Loucy (cell line): ENCODE measurements at regions not wholly inside any gene's neighbourhood (a gene's known extent, or its start where the extent isn't known, plus 50 kb on each side); places are given as distances from the start of the nearest gene placed in this dataset.

ENCODE experiments used
- EZH2phosphoT487 ChIP-seq: fragments of 200-600 bp; IDR thresholded peaks from 2 replicates; pipeline ENCODE4 v1.6.1; 2018; ENCODE audit warnings: antibody characterized with exemption, mild to moderate bottlenecking, moderate library complexity, borderline replicate concordance
- TF ChIP-seq, protein P1 (sequence below): fragments of 200-600 bp; sonication (generic); conservative IDR thresholded peaks from 2 replicates; pipeline ENCODE4 v1.5.1; 2014; ENCODE audit warnings: mild to moderate bottlenecking, antibody characterized with exemption, low read length

GRCh38 chr13:50203256-50203941, 188.2 kb downstream of the KCNRG start:
- TF ChIP-seq, protein P1, sequence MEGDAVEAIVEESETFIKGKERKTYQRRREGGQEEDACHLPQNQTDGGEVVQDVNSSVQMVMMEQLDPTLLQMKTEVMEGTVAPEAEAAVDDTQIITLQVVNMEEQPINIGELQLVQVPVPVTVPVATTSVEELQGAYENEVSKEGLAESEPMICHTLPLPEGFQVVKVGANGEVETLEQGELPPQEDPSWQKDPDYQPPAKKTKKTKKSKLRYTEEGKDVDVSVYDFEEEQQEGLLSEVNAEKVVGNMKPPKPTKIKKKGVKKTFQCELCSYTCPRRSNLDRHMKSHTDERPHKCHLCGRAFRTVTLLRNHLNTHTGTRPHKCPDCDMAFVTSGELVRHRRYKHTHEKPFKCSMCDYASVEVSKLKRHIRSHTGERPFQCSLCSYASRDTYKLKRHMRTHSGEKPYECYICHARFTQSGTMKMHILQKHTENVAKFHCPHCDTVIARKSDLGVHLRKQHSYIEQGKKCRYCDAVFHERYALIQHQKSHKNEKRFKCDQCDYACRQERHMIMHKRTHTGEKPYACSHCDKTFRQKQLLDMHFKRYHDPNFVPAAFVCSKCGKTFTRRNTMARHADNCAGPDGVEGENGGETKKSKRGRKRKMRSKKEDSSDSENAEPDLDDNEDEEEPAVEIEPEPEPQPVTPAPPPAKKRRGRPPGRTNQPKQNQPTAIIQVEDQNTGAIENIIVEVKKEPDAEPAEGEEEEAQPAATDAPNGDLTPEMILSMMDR, result no peak
- no peak for TF ChIP-seq EZH2phosphoT487
